ENCODE measurements at regions not wholly inside any gene's neighbourhood (a gene's known extent, or its start where the extent isn't known, plus 50 kb on each side); places are given as distances from the start of the nearest gene placed in this dataset.

GRCh38 chr3:180119567-180119966, 82.8 kb upstream of the PEX5L start:
- Histone ChIP-seq H4K20me1 (ENCODE audit: insufficient read depth) (no peaks in the 10 kb centered on the region), H3K27ac (ENCODE audit: low read length) (no peak overlapping the region), H3K9ac (ENCODE audit: low read length) (no peak overlapping the region), H2AFZ (ENCODE audit: low read depth, low read length) (no peak overlapping the region), H3K4me2 (ENCODE audit: low read length) (no peak overlapping the region), H3K9me3 (ENCODE audit: low read length) (no peaks in the 10 kb centered on the region), H3K27me3 (ENCODE audit: insufficient read depth, low read depth, low read length) (no peaks in the 10 kb centered on the region), H3K79me2 (replicated peaks; ENCODE audit: insufficient read depth, low read length) (no peaks in the 10 kb centered on the region), H3K36me3 (ENCODE audit: insufficient read depth, low read length) (no peaks in the 10 kb centered on the region), H3K9me2 (ENCODE audit: insufficient read depth, low read length) (no peaks in the 10 kb centered on the region), H3F3A (ENCODE audit: insufficient read depth, low read length, poor library complexity, severe bottlenecking) (no peaks in the 10 kb centered on the region), H3K4me3 (ENCODE audit: low read length) (no peak overlapping the region)
- TF ChIP-seq RAD21 (conservative IDR thresholded peaks at IDR 0.05) = no peak
- no peak for TF ChIP-seq CTCF (IDR thresholded peaks at IDR 0.05; ENCODE audit: poor library complexity, severe bottlenecking)
- TF ChIP-seq MXI1 (conservative IDR thresholded peaks at IDR 0.05; ENCODE audit: poor library complexity, severe bottlenecking) = no peak
- TF ChIP-seq POLR2AphosphoS5 (IDR thresholded peaks at IDR 0.05) = no peak
- TF ChIP-seq TAF1 (IDR thresholded peaks at IDR 0.05; ENCODE audit: low read depth) = no peak
- TF ChIP-seq, protein P1, sequence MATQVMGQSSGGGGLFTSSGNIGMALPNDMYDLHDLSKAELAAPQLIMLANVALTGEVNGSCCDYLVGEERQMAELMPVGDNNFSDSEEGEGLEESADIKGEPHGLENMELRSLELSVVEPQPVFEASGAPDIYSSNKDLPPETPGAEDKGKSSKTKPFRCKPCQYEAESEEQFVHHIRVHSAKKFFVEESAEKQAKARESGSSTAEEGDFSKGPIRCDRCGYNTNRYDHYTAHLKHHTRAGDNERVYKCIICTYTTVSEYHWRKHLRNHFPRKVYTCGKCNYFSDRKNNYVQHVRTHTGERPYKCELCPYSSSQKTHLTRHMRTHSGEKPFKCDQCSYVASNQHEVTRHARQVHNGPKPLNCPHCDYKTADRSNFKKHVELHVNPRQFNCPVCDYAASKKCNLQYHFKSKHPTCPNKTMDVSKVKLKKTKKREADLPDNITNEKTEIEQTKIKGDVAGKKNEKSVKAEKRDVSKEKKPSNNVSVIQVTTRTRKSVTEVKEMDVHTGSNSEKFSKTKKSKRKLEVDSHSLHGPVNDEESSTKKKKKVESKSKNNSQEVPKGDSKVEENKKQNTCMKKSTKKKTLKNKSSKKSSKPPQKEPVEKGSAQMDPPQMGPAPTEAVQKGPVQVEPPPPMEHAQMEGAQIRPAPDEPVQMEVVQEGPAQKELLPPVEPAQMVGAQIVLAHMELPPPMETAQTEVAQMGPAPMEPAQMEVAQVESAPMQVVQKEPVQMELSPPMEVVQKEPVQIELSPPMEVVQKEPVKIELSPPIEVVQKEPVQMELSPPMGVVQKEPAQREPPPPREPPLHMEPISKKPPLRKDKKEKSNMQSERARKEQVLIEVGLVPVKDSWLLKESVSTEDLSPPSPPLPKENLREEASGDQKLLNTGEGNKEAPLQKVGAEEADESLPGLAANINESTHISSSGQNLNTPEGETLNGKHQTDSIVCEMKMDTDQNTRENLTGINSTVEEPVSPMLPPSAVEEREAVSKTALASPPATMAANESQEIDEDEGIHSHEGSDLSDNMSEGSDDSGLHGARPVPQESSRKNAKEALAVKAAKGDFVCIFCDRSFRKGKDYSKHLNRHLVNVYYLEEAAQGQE (IDR thresholded peaks at IDR 0.05; ENCODE audit: borderline replicate concordance) = no peak
- no peak for TF ChIP-seq SMC3 (conservative IDR thresholded peaks at IDR 0.05; ENCODE audit: poor library complexity)

DNA sequence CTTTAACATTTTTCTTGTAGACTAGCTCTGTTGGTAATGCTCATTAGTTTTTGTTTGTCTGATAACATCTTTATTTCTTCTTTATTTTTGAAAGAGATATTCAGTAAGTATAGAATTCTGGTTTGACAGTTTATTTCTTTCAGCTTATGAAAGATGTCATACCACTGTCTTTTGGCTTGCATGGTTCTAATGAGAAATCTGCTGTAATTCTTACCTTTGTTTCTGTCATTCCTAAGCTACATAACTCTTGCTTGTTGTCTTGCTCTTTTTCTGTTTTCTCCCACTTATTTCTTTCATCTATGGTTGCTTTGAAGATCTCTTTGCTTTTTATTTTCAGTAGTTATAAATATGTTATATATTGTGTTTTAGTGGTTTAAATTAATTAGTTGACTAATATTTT, 87.2 kb upstream of the PEX5L start:
- no peaks in the 10 kb centered on the region for H3K9me2 ChIP-seq (ENCODE audit: insufficient read depth, low read length)
- H3K27me3 ChIP-seq (ENCODE audit: insufficient read depth, low read depth, low read length) = no peaks in the 10 kb centered on the region
- H3K79me2 ChIP-seq (replicated peaks; ENCODE audit: insufficient read depth, low read length) = no peaks in the 10 kb centered on the region
- no peak overlapping the region for H3K9ac ChIP-seq (ENCODE audit: low read length)
- H3K4me2 ChIP-seq (ENCODE audit: low read length) = no peak overlapping the region
- H3K36me3 ChIP-seq (ENCODE audit: insufficient read depth, low read length) = no peaks in the 10 kb centered on the region
- H3K9me3 ChIP-seq (ENCODE audit: low read length) = no peaks in the 10 kb centered on the region
- TF ChIP-seq TAF1 (IDR thresholded peaks at IDR 0.05; ENCODE audit: low read depth) = no peak
- TF ChIP-seq POLR2AphosphoS5 (IDR thresholded peaks at IDR 0.05) = no peak
- TF ChIP-seq CTCF (IDR thresholded peaks at IDR 0.05; ENCODE audit: poor library complexity, severe bottlenecking) = no peak
- no peak for TF ChIP-seq EZH2 (IDR thresholded peaks at IDR 0.05; ENCODE audit: borderline replicate concordance, insufficient read depth, low read length, poor library complexity, severe bottlenecking)
- no peak for TF ChIP-seq RAD21 (conservative IDR thresholded peaks at IDR 0.05)
- TF ChIP-seq EP300 (conservative IDR thresholded peaks at IDR 0.05; ENCODE audit: poor library complexity, severe bottlenecking) = no peak
- no peak for TF ChIP-seq SMC3 (conservative IDR thresholded peaks at IDR 0.05; ENCODE audit: poor library complexity)
- TF ChIP-seq, protein P1 (IDR thresholded peaks at IDR 0.05; ENCODE audit: borderline replicate concordance) = no peak
- no peak for TF ChIP-seq MXI1 (conservative IDR thresholded peaks at IDR 0.05; ENCODE audit: poor library complexity, severe bottlenecking)
- H4K20me1 ChIP-seq (ENCODE audit: insufficient read depth) = no peaks in the 10 kb centered on the region
- H2AFZ ChIP-seq (ENCODE audit: low read depth, low read length) = no peak overlapping the region
- H3K4me3 ChIP-seq (ENCODE audit: low read length) = no peak overlapping the region
- H3F3A ChIP-seq (ENCODE audit: insufficient read depth, low read length, poor library complexity, severe bottlenecking) = no peaks in the 10 kb centered on the region
- H3K27ac ChIP-seq (ENCODE audit: low read length) = no peak overlapping the region
